Kidney epithelial cell (primary cell): ENCODE measurements at regions not wholly inside any gene's neighbourhood (a gene's known extent, or its start where the extent isn't known, plus 50 kb on each side); places are given as distances from the start of the nearest gene placed in this dataset.
"Not testable (repeated sequence)": the region's sequence is repeated elsewhere in the genome, so short reads cannot be mapped to it uniquely, and the experiment has no call there.

Experiments used
- DNase-seq: peaks from one replicate; pipeline ENCODE4 v3.0.0-alpha.2; 2010; ENCODE audit warnings: low read depth
- H3K27me3 ChIP-seq: 2 replicates; pipeline ENCODE4 v1.6.0; 2011; ENCODE audit warnings: low read length; ENCODE audit not compliant: control insufficient read depth, insufficient read depth
- H3K36me3 ChIP-seq: 2 replicates; pipeline ENCODE4 v1.5.1; 2011; ENCODE audit warnings: low read length; ENCODE audit not compliant: control insufficient read depth, insufficient read depth
- H3K4me3 ChIP-seq: 2 replicates; pipeline ENCODE4 v1.5.1; 2011; ENCODE audit warnings: low read depth, mild to moderate bottlenecking, control low read depth, low read length
- CTCF ChIP-seq: IDR thresholded peaks from 2 replicates; pipeline ENCODE4 v1.5.1; 2011; ENCODE audit warnings: mild to moderate bottlenecking, moderate library complexity, low read length, control low read depth, inconsistent platforms; ENCODE audit not compliant: insufficient read depth, poor library complexity, severe bottlenecking

DNA sequence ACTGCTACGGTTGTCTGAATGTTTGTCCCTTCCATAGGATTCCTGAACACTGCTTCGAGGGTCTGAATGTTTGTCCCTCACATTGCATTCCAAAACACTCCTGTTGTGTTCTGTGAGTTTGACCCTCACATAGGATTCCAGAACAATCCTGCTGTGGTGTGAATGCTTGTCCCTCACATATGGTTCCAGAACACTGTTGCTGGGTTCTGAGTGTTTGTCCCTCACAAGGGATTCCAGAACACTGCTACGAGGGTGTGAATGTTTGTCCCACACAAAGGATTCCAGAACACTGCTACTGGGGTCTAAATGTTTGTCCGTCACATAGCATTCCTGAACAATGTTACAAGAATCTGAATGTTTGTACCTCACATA is 201.2 kb downstream of the FOXD4L6 start:
- no peak overlapping the region for H3K4me3 ChIP-seq
- no peak for DNase-seq
- H3K27me3 ChIP-seq, result no peaks in the 10 kb centered on the region
- TF ChIP-seq CTCF, result no peak
- no peaks in the 10 kb centered on the region for H3K36me3 ChIP-seq

DNA sequence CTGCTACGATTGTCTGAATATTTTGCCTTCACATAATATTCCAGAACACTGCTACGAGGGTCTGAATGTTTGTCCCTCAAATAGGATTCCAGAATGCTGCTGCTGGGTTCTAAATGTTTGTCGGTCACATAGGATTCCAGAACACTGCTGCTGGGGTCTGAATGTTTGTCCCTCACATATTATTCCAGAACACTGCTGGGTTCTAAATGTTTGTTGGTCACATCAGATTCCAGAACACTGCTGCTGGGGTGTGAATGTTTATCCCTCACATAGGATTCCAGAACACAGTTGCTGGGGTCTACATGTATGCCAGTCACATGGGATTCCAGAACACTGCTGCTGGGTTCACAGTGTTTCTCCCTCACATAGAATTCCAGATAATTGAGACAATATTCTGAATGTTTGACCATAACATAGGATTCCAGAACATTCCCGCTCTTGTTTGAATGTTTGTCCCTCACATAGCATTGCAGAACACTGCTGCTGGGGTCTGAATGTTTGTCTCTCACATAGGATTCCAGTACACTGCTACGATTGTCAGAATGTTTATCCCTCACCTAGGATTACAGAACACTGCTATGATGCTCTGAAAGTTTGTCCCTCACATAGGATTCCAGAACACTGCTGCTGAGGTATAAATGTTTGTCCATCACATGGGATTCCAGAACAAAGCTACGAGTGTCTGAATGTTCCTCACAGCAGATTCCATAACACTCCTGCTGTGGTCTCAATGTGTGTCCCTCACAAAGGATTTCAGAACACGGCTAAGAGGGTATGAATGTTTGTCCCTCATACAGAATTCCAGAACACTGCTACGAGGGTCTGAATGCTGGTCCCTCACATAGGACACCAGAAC is 201.8 kb downstream of the FOXD4L6 start:
- no peak for TF ChIP-seq CTCF
- no peaks in the 10 kb centered on the region for H3K27me3 ChIP-seq
- DNase-seq, result no peak
- no peak overlapping the region for H3K4me3 ChIP-seq
- no peaks in the 10 kb centered on the region for H3K36me3 ChIP-seq

- H3K27me3 ChIP-seq, result no peaks in the 10 kb centered on the region
- DNase-seq, result no peak
- TF ChIP-seq CTCF, result no peak
- H3K4me3 ChIP-seq, result no peak overlapping the region
- H3K36me3 ChIP-seq, result no peaks in the 10 kb centered on the region
These were observed 203.3 kb downstream of the FOXD4L6 start for GRCh38 chr9:40925149-40925548.

- not testable (repeated sequence) for H3K4me3 ChIP-seq, DNase-seq, H3K27me3 ChIP-seq, H3K36me3 ChIP-seq
These were observed 212.1 kb downstream of the FOXD4L6 start for GRCh38 chr9:40916399-40916783.

DNA sequence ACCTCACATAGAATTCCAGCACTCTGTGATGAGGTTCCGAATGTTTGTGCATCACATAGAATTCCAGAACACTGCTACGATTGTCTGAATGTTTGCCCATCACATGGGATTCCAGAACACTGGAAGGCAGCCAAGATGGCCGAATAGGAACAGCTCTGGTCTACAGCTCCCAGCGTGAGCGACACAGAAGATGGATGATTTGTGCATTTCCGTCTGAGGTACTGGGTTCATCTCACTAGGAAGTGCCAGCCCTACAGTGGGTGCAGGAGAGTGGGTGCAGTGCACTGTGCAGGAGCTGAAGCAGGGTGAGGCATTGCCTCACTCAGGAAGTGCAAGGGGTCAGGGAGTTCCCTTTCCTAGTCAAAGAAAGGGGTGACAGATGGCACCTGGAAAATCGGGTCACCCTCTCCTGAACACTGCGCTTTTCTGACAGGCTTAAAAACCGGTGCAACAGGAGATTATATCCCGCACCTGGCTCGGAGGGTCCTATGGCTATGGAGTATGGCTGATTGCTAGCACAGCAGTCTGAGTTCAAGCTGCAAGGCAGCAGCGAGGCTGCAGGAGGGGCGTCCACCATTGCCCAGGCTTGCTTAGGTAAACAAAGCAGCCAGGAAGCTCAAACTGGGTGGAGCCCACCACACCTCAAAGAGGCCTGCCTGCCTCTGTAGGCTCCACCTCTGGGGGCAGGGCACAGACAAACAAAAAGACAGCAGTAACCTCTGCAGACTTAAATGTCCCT is 212.7 kb downstream of the FOXD4L6 start:
- H3K4me3 ChIP-seq, DNase-seq, H3K27me3 ChIP-seq, H3K36me3 ChIP-seq: not testable (repeated sequence)

- Histone ChIP-seq H3K36me3 (no peaks in the 10 kb centered on the region), H3K4me3 (no peak overlapping the region), H3K27me3 (no peaks in the 10 kb centered on the region)
- no peak for TF ChIP-seq CTCF
- DNase-seq, result no peak
These were observed 213.5 kb downstream of the FOXD4L6 start for GRCh38 chr9:40914772-40915659.
